ENCODE measurements at regions not wholly inside any gene's neighbourhood (a gene's known extent, or its start where the extent isn't known, plus 50 kb on each side); places are given as distances from the start of the nearest gene placed in this dataset.
A peak's percentile ranks its signal among the peaks of the same experiment; 100 is the strongest.
"Not testable (repeated sequence)": the region's sequence is repeated elsewhere in the genome, so short reads cannot be mapped to it uniquely, and the experiment has no call there.

DNA sequence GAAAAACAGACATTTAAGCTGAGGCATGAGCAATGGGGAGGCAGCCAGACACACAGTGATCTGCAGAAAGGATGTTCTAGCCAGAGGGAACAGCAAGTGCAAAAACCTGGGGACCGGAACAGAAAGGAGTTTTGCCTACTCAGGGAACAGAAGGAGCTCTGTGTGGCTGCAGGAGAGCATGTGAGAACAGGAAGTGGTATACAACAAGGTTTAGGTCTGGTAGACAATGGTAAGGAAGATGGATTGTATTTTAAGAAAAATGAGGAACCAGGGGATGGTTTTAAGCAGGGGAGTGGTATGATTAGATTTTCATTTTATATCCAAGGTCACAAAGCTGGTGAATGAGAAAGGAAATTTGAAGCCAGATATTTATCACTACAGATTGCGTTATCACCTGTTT, 157.5 kb downstream of the UNC5CL start:
- no peak for DNase-seq

DNA sequence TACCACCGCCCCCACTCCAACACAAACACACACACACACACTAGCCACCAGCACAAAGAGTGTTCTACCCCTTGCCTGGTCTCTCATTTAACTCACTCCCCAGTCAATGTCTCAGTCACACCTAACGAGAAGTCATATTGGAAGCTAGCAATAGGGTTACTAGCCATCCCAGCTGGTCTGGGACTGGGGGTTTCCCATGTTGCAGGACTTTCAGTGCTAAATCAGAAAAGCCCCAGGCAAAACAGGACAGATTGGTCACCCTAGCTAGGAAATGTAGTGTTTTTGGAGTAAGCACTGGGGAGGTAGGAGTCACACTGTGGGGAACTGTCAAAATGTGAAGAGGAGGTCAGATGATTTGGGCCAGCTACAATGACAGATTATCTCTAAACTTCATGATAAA, 158.1 kb downstream of the UNC5CL start:
- DNase-seq = no peak

DNA sequence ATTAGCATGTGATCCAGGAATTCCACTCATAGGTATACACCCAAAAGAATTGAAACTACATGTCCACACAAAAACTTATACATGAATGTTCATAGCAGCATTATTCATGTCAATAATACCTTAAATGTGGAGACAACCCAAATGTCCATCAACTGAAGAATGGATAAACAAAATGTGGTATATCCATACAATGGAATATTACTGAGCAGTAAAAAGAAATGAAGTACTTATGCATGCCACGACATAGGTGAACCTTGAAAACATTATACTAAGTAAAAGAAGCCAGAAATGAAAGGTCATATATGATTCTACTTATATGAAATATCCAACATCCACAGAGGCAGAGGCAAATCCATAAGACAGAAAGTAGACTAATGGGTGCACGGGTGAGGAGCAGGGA, 159.9 kb downstream of the UNC5CL start:
- DNase-seq = no peak

DNA sequence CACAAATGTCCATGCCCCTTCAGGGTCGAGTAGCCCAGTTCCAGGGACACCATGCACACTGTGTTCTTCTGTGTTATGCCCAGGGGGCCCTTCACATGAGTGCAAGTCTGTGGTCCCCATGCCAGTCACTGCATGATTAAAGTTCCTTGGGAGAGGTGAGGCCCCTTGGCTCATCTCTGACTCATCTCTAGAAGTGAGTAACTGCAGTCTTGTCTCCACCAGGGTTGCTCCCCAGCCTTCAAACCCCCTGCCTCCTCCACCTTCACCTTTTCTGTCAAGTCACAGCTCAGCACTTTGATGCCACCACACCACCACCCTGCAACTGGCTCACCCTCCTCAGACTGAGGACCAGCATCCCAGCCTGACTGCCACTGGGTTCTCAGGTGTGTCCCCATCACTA, 161.7 kb downstream of the UNC5CL start:
- no peak for DNase-seq

DNA sequence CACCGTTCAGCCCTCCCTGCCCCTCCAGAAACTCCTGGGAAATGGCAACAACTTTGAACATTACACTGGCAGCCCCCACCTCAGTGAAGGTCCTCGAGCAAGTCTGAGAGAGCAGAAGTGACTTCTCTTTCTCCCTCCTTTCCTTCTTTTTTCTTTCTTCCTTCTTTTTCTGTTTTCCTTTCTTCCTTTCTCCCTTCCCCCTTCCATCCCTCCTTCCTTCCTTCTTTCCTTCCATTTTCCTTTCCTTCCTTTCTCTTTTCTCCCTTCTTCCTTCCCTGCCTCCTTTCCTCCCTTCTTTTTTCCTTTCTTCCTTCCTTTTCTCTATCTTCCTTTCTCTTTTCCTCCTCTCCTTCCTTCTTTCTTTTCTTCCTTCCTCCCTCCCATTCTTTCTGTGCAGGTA, 162.7 kb downstream of the UNC5CL start:
- no peak for DNase-seq

DNA sequence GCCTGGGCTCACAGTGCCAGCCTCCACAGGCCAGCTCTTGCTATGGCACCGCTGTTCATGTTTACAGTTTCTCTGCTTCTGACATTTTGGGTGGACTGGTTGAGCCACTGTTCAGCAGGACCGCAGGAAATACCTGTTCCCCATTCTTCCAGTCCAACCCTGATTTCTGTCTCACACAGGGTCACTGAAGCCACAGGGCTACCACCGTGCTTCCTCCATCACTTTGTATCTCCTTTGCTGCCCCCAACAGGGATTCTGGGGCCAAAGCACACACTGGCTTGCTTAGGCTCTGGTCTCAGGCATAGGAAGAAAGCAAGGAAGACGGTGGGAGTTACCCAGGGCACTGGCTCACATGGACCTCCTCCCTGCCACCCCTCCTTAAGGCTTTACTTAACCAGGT, 164.5 kb downstream of the UNC5CL start:
- DNase-seq = peak; percentile 50

DNA sequence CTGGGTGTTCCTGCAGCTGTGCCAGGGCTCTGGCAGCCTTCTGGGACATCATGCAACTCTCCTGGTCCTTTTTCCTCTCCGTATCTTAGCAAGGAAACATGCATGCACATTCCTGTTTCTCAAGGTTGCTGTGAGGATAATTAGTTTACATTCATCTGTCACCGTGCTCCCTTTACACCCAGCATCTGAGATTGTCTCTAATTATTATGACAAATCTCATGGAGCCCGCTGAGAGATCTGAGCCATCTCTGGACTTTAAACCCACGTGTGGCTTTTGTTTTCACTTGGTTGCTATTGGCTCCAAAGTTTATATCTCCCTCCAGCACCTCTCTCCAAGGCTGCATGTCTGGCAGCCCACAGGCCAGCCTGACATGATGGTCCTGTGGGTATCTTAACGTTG, 167.6 kb downstream of the UNC5CL start:
- no peak for DNase-seq

DNA sequence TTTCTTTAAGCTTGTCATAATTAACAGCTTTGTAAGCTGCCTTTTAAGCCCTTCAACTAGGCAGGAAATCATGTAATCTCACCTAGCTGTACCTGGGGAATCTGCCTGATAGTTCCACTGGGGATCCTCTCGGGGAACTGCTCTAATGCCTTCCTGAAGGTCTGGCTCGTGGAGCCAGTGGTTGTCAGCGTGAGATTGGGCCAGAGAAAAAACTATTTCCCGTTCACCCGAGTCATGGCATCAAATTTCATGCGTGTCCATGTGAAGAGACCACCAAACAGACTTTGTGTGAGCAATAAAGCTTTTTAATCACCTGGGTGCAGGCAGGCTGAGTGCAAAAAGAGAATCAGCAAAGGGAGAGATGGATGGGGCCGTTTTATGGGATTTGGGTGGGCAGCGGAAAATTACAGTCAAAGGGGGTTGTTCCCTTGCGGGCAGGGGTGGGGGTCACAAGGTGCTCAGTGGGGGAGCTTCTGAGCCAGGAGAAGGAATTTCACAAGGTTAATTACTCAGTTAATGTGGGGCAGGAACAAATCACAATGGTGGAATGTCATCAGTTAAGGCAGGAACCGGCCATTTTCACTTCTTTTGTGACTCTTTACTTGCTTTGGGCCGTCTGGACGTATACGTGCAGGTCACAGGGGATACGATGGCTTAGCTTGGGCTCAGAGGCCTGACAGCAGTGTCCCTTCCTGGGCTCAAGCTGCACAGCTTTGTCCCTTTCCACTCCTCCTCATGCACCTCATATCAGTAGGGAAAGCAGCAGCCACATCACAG, 170.7 kb downstream of the UNC5CL start:
- not testable (repeated sequence) for DNase-seq

DNA sequence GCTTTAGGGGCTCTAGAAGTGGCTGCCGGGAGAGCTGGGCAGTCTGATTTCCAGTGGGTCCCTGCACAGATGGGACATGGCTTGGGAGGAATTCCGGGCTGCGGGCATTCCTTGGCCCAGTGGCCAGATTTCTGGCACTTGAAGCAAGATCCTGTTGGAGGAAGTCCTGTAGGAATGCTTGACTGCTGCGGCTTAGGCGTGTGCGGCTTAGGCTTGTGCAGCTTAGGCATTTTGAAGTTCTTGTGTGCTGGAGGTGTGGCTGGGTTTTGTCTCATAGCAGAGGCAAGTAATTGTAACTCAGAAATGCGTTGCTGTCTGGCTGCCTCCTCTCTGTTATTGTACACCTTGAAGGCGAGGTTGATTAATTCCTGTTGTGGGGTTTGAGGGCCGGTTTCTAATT, 171.5 kb downstream of the UNC5CL start:
- DNase-seq = not testable (repeated sequence)

DNA sequence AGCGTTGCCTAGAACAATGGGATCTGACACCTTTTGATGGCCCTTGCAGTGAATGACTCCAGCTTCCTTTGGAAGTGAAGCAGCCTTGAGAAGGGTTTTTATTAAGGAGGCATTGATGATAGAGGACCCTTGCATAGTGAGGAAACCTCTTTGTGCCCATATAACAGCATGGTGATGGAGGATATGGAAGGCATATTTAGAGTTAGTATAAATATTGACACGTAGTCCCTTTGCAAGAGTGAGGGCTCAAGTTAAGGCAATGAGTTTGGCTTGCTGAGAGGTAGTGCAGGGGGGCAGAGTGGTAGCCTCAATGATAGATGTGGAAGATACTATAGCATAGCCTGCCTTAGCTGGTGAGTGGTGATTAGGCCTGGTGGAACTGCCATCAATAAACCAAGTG, 173.8 kb downstream of the UNC5CL start:
- not testable (repeated sequence) for DNase-seq

DNA sequence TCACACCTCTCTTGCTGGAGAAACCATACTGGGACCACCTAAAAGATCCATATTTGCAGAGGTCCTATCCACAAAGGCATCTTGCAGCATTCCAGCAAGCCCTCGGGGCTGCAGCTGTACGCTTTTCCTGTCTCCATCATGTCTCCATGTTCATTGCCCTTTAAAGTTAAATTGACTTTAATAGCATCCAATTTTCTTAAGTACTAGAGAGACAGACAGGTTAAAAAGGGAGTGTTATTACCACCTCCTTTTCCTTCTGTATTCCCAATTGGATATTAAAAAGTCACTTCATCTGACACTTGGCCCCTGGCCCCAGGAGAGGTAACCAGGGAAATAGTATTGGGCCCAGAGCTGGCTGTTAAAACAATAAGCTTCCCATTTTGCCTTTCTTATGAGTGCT, 178.6 kb downstream of the UNC5CL start:
- no peak for DNase-seq

DNA sequence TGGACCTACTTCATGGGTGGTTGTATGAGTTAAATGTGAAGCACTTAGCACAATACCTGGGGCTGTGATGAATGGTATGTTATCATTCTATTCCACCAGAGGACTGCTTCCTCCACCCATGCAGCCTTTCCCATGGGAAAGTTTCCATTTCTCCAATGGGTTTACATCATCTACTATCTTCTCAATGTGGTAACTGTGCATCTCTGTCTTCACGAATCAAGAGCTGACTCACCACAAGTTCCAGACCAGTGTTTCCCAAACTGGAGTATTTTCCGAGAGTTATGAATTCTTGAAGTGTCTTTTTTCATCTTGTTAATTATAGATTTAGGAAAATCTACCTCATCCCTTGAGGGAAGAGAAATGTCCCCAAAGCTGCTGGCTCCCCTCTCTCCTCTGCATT, 182.8 kb downstream of the UNC5CL start:
- DNase-seq = no peak

DNA sequence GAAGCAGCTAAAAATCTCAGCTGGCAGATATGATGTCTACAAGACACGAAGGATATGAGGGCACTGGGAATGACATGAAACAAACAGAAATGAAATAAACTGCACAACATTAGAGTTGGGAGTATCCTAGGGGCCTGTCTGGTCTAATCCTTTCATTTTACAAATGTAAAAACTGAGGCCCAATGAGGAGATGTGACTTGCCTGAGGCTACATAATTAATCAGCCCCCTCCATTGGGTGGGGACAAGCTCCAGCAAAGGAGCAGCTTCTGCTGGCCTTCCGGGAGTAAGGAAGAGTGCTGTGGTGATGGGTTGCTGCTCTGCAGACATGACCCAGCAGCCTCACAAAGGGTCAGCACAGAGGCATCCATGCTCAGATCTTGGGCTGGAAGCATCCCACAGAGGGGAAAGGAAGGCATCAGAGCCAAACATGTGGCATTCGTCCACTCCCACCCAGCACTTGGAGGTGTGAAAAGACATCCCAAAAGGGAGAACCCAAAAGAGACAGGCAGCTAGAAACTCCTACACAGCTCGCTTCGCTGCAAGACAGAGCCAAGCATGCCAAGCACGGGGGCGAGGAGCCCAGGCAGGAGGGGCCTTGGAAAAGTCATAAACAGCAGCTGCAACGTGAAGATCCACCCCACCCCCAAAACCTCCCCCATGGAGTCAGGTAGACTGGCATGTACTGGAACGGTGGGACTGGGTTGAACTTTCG, 183.7 kb downstream of the UNC5CL start:
- no peak for DNase-seq

DNA sequence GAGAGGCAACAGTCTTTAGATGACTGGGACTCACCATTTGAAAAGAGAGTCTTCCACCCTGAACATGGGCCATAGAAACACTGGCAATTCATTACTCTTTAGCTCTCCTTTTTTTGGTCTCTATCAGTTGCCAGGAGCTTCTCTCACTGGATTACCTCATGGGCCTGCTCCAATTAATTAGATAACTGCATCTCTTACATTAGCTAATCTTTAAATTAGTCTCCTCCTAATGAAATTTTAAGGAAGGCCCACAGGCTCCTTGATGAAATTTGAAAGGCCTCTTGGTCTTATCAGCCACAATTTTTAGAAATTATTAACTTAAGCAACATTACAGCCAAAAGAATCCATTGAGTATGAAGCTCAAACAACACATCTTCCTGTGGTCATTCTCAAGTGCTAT, 184.4 kb downstream of the UNC5CL start:
- no peak for DNase-seq

DNA sequence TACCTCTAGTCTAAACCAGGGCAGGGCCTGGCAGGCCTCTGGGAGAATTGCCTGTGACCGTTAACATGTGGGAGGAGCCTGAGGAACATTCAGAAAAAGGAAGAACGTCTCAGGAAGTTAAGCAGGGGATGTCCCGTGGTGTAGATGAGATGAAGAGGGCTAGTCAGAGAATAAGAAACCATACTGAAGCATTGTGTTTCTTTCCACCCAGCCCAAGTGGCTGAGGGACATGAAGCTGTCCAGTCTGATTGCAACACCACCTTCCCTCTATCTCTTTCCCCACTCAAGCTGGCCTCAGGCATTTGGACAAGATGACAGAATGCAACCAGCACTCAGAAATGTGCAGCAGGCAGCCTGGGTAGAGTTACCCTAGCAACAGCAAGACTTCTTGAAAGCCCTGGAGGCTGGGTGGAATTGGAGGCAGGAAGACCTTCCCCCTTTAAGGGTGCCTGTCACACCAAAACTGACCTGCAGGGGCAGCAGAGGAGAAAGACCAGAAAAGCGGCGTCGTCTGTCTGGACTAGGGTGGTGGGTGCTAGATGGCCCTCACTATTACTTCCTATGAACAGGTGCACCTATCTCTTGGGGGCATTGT, 186.1 kb downstream of the UNC5CL start:
- peak; percentile 47 for DNase-seq

DNA sequence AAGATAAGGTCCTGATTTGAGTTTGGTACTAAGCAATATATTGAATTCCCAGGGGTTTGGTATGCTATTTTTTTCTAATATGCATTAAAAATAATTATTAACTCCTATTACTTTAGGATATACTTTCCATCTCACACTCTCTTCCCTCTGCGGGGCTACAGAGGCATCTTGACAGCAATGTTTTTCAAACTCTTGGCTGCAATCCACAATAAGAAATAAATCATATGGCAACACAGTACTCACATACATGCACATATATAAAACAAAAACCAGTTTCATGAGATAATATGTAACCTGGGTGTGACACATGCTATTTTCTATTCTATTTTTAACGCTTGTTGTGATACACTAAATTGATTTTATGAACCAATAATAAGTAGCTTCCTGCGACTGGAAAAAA, 189.5 kb downstream of the UNC5CL start:
- no peak for DNase-seq

DNA sequence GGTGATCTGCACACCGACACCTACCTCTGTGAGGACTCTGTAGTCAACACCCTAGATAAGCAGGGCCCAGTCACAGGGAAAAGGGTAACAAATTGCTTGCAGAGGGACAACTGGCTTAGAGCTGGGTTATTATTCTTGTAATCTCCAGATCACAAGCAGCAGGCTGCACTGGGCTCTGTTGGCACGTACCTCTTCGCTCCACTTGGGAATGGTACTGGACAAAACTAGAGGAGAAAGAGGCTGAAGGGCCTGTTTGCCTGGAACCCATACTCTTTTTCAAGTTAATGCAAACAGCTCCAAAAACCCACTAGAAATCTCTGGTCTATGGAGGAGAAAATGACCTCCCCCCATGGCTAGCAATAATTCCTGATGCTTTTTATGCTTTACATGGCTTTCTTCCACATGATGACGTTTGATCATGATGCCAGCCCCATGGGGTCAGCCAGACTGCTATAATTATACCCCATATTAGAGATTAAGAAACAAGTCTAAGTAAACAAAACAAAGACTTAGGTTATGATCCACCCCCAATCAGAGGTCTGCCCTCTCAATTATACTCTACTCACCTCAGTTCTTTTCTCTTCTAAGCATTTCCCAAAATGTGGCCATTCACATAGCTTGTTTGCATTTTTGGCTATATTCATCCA, 190.0 kb downstream of the UNC5CL start:
- DNase-seq = no peak

DNA sequence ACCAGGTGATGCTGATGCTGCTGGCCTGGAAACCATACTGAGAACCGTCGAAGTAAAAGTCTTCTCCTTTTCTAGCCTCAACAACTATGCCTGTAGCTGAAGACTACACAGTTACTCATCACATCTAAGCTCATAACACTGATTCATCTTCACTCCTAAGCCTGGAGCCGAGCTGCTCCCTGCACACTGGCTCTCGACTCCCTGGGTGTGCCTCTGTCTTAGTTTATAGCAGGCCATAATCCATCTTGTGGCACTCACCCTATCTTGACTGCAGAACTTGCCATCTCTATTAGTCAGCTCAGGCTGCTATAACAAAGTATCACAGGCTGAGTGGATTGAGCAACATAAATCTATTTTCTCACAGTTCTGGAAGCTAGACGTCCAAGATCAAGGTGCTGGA, 191.0 kb downstream of the UNC5CL start:
- DNase-seq = no peak

DNA sequence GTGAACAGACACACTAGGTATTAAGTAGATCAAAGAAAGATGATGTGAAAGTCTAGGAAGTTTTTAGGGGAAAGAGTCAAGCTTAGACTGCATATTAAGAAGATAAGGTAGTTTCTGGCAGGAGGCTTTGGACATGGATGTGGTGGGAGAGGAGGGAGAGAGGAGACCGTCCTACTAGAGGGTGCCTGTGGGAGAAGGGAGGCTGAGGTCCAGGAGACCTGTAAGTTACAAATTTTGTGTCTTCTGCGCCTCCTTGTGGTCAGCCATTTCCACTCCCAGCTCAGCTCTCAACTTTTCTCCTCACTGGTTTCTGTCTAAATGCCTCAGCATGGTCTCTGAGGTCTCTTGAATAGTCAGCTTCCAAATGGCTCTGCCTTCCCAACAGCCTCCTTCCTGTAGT, 193.5 kb downstream of the UNC5CL start:
- DNase-seq = peak; percentile 73

DNA sequence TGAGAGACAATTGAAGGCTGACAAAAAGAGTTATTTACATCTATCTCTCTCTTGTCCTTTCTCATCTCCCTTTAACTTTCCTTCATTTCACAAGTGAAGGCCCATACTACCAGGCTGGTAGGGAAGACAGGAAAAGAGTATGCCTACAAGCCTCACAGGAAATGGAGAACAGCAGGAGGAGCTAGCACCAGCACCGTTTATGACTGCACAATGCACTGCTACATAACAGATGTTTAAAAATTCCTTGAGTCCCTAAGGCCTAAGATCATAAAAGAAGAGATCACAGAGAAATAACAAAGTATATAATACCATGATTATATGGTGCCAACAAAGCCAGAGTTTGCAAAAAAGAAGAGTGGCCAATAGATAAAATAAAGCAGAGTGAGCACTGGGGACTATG, 194.8 kb downstream of the UNC5CL start:
- no peak for DNase-seq

DNA sequence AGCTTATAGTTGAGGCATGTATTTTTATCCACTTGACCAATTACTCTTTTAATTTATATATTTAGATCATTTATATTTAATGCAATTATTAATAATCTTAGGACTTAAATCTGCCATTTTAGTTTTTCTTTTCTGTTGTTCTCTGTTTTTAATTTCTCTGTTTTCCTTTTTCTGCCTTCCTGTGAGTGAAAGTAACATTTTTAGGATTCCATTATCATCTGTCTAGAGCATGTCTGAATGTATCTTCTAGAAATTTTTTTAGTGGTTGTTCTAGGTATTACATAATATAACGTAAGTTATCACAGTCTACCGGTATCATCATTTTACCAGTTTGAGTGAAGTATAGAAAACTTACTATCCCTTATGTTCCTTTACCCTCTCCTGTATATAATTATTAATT, 197.3 kb downstream of the UNC5CL start:
- no peak for DNase-seq

DNA sequence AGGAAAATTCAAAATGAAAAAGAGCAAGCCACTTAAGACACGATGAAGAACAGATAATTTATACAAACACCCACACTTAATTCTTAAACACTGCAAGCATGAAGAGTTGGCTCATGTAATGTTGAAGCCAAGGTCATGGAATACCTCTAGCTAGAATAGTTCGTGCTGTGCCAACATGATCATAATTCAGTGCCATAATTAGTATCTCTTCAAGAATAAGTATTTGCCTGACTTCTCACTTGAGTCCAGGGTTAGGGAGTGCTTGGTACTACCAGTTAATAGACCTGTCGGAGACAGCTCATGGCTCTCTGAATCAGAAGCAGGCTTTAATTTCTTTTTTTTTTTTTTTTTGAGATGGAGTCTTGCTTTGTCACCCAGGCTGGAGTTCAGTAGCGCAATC, 206.3 kb downstream of the UNC5CL start:
- no peak for DNase-seq

DNA sequence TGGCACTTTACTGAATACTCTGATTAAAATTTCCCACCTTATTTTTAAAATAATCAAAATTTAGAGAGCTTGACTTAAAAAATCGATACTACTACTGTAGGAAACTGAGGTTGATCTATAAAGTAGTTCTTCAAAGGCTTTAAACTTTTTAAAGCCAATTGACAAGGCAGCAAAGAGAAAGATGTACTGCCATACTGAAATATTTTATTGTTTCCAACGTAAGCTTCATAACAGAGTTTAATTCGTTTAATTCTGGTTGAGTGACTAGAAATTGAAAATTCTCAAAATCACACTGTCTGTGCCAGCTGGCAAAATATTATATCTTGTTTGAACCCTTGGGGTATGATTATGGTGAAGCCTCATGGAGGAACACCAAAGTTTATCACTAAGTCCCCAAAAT, 207.6 kb downstream of the UNC5CL start:
- no peak for DNase-seq

DNA sequence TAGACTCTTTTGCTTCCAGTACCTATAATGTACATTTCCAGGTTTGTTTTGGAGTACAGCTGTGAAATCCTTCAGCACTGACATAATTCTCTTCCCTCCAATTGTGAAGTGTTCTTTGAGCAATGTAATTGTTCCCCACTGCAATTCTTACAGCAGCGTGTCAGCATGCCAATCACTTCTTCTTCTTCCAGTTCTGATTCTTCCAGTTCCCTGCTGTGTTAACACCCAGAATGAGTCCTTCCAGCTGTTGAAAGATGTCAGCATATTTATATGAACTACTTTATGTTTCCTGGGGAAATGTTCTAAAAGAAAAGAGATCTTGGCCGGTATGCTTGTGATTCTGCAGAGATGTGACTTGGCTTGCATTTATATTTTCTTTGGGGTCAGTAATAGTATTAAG, 213.9 kb downstream of the UNC5CL start:
- DNase-seq = no peak
